H1 (cell line): ENCODE measurements at regions not wholly inside any gene's neighbourhood (a gene's known extent, or its start where the extent isn't known, plus 50 kb on each side); places are given as distances from the start of the nearest gene placed in this dataset.

Experiments
- BACH1 ChIP-seq: IDR thresholded peaks from 2 replicates; pipeline ENCODE4 v1.6.1; 2012; ENCODE audit warnings: low read length, improper control_type of control experiment
- CEBPB ChIP-seq: IDR thresholded peaks from 2 replicates; pipeline ENCODE4 v1.6.1; 2012; ENCODE audit warnings: low read depth, low read length
- POU5F1 ChIP-seq: IDR thresholded peaks from 2 replicates; pipeline ENCODE4 v1.6.1; 2011; ENCODE audit warnings: low read depth, mild to moderate bottlenecking, low read length, moderate library complexity
- RAD21 ChIP-seq, 2 experiments: IDR thresholded peaks in 1 of 2; conservative IDR thresholded peaks in 1 of 2; 2 replicates each; pipeline ENCODE4 v1.6.1; 2011; ENCODE audit warnings: low read depth in 2 of 2, low read length in 2 of 2, improper control_type of control experiment in 1 of 2, inconsistent platforms in 1 of 2, mild to moderate bottlenecking in 1 of 2, moderate library complexity in 1 of 2
- RBBP5 ChIP-seq: IDR thresholded peaks from 2 replicates; pipeline ENCODE4 v1.7.1; 2012; ENCODE audit warnings: low read depth, mild to moderate bottlenecking, inconsistent platforms, low read length, moderate library complexity, borderline replicate concordance
- SAP30 ChIP-seq: fragments of 300-600 bp; sonication (generic); IDR thresholded peaks from 2 replicates; pipeline ENCODE4 v1.7.1; 2012; ENCODE audit warnings: low read length, moderate library complexity, mild to moderate bottlenecking, inconsistent platforms; ENCODE audit not compliant: insufficient read depth, insufficient replicate concordance
- SP4 ChIP-seq: IDR thresholded peaks from 2 replicates; pipeline ENCODE4 v1.6.1; 2012; ENCODE audit warnings: low read length, inconsistent platforms
- SUZ12 ChIP-seq: fragments of 200-600 bp; sonication (generic); IDR thresholded peaks from 2 replicates; pipeline ENCODE4 v1.6.1; 2012; ENCODE audit warnings: mild to moderate bottlenecking, inconsistent platforms, low read length, moderate library complexity, mixed read lengths
- TF ChIP-seq, protein P1 (sequence below): fragments of 300-600 bp; sonication (generic); IDR thresholded peaks from 2 replicates; pipeline ENCODE4 v1.7.1; 2012; ENCODE audit warnings: low read length, moderate library complexity, mild to moderate bottlenecking, inconsistent platforms; ENCODE audit not compliant: insufficient replicate concordance
- TF ChIP-seq, protein P2 (sequence below): IDR thresholded peaks from 2 replicates; pipeline ENCODE4 v1.6.1; 2011; ENCODE audit warnings: low read depth, mild to moderate bottlenecking, low read length; ENCODE audit not compliant: insufficient read depth

DNA sequence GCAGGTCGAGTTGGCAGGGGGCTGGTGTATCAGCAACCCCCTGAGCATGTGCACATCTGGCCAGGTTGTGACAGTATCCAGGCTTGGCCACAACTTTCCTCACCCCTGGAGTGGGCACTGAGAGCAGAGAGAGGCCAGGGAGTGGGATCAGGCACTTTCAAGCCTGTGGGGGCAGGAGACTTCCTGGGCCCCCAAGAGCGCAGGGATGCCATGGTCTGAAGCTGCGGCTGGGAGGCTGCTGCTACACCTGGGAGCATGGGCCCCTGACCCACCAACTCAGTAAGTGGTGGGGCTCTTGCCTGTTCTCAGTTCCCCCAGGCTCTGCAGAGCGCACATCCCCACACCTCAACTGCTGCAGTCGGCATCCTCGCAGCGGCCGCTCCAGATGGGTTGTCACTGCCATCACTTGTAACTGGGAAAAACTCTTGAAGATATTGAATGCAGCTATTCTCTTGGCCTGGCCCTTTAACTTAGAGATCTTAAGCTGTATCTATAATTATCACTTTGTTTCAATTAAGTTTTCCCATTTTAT lies 245.4 kb upstream of the SLITRK1 start (continued):
- TF ChIP-seq, protein P1, sequence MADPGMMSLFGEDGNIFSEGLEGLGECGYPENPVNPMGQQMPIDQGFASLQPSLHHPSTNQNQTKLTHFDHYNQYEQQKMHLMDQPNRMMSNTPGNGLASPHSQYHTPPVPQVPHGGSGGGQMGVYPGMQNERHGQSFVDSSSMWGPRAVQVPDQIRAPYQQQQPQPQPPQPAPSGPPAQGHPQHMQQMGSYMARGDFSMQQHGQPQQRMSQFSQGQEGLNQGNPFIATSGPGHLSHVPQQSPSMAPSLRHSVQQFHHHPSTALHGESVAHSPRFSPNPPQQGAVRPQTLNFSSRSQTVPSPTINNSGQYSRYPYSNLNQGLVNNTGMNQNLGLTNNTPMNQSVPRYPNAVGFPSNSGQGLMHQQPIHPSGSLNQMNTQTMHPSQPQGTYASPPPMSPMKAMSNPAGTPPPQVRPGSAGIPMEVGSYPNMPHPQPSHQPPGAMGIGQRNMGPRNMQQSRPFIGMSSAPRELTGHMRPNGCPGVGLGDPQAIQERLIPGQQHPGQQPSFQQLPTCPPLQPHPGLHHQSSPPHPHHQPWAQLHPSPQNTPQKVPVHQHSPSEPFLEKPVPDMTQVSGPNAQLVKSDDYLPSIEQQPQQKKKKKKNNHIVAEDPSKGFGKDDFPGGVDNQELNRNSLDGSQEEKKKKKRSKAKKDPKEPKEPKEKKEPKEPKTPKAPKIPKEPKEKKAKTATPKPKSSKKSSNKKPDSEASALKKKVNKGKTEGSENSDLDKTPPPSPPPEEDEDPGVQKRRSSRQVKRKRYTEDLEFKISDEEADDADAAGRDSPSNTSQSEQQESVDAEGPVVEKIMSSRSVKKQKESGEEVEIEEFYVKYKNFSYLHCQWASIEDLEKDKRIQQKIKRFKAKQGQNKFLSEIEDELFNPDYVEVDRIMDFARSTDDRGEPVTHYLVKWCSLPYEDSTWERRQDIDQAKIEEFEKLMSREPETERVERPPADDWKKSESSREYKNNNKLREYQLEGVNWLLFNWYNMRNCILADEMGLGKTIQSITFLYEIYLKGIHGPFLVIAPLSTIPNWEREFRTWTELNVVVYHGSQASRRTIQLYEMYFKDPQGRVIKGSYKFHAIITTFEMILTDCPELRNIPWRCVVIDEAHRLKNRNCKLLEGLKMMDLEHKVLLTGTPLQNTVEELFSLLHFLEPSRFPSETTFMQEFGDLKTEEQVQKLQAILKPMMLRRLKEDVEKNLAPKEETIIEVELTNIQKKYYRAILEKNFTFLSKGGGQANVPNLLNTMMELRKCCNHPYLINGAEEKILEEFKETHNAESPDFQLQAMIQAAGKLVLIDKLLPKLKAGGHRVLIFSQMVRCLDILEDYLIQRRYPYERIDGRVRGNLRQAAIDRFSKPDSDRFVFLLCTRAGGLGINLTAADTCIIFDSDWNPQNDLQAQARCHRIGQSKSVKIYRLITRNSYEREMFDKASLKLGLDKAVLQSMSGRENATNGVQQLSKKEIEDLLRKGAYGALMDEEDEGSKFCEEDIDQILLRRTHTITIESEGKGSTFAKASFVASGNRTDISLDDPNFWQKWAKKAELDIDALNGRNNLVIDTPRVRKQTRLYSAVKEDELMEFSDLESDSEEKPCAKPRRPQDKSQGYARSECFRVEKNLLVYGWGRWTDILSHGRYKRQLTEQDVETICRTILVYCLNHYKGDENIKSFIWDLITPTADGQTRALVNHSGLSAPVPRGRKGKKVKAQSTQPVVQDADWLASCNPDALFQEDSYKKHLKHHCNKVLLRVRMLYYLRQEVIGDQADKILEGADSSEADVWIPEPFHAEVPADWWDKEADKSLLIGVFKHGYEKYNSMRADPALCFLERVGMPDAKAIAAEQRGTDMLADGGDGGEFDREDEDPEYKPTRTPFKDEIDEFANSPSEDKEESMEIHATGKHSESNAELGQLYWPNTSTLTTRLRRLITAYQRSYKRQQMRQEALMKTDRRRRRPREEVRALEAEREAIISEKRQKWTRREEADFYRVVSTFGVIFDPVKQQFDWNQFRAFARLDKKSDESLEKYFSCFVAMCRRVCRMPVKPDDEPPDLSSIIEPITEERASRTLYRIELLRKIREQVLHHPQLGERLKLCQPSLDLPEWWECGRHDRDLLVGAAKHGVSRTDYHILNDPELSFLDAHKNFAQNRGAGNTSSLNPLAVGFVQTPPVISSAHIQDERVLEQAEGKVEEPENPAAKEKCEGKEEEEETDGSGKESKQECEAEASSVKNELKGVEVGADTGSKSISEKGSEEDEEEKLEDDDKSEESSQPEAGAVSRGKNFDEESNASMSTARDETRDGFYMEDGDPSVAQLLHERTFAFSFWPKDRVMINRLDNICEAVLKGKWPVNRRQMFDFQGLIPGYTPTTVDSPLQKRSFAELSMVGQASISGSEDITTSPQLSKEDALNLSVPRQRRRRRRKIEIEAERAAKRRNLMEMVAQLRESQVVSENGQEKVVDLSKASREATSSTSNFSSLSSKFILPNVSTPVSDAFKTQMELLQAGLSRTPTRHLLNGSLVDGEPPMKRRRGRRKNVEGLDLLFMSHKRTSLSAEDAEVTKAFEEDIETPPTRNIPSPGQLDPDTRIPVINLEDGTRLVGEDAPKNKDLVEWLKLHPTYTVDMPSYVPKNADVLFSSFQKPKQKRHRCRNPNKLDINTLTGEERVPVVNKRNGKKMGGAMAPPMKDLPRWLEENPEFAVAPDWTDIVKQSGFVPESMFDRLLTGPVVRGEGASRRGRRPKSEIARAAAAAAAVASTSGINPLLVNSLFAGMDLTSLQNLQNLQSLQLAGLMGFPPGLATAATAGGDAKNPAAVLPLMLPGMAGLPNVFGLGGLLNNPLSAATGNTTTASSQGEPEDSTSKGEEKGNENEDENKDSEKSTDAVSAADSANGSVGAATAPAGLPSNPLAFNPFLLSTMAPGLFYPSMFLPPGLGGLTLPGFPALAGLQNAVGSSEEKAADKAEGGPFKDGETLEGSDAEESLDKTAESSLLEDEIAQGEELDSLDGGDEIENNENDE = no peak
- TF ChIP-seq BACH1 = no peak
- TF ChIP-seq POU5F1 = no peak
- TF ChIP-seq SUZ12 = no peak
- TF ChIP-seq CEBPB = no peak
- TF ChIP-seq RAD21 (IDR thresholded peaks at IDR 0.05 in 1 of 2, conservative IDR thresholded peaks at IDR 0.05 in 1 of 2; ENCODE audit: low read depth in 2 of 2, low read length in 2 of 2) = no peak
- TF ChIP-seq RBBP5 = no peak
- TF ChIP-seq SAP30 = no peak
- TF ChIP-seq SP4 = no peak
- TF ChIP-seq, protein P2, sequence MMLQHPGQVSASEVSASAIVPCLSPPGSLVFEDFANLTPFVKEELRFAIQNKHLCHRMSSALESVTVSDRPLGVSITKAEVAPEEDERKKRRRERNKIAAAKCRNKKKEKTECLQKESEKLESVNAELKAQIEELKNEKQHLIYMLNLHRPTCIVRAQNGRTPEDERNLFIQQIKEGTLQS = no peak
